ENCODE measurements at regions not wholly inside any gene's neighbourhood (a gene's known extent, or its start where the extent isn't known, plus 50 kb on each side); places are given as distances from the start of the nearest gene placed in this dataset.
A peak's percentile ranks its signal among the peaks of the same experiment; 100 is the strongest.
"Not testable (repeated sequence)": the region's sequence is repeated elsewhere in the genome, so short reads cannot be mapped to it uniquely, and the experiment has no call there.

- no peak for DNase-seq (ENCODE audit: low read depth, low spot score)
Measured at GRCh38 chr12:75674393-75674792, 163.0 kb upstream of the KRR1 start.

- no peak for DNase-seq (ENCODE audit: low read depth, low spot score)
Measured at GRCh38 chr12:75672200-75672599, 160.8 kb upstream of the KRR1 start.

DNA sequence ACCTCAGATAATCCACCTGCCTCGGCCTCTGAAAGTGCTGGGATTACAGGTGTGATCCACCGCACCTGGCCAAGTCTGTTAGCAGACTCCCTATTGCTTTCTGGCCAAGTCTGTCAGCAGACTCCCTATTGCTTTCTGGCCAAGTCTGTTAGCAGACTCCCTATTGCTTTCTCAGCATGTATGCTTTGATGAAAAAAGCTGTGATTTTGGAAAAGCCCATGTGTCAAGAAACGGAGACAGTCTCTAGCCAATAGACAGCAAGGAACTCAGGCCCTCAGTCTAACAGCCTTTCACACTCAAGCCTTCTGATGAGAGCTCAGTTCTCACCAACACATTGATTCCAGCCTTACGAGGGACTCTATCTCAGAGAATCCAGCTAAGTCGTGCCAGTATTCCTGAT is 158.8 kb upstream of the KRR1 start:
- DNase-seq (ENCODE audit: low read depth, low spot score), result no peak

DNA sequence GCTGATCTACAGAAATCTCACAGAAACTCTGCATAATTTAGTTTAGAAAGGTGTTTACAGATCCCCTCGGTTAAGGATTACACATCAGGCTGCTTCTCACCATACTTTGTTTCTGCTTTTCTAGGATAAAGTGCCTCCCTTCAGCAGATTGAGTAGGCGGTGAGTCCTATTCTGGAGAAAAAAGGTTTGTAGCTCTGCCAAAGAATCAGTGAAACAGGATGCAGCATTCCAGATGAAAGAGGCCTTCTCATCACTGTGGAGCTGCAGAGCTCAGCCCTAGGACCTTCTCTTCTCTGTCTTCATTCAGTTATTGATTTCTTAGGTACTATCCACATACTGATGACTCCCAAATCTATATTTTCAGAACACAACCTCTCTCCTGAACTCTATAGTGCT is 155.5 kb upstream of the KRR1 start:
- no peak for DNase-seq (ENCODE audit: low read depth, low spot score)

- DNase-seq (ENCODE audit: low read depth, low spot score), result no peak
Measured at GRCh38 chr12:75666126-75666938, 154.9 kb upstream of the KRR1 start.

GRCh38 chr12:75665216-75665615 is 153.8 kb upstream of the KRR1 start:
- DNase-seq (ENCODE audit: low read depth, low spot score), result no peak

DNA sequence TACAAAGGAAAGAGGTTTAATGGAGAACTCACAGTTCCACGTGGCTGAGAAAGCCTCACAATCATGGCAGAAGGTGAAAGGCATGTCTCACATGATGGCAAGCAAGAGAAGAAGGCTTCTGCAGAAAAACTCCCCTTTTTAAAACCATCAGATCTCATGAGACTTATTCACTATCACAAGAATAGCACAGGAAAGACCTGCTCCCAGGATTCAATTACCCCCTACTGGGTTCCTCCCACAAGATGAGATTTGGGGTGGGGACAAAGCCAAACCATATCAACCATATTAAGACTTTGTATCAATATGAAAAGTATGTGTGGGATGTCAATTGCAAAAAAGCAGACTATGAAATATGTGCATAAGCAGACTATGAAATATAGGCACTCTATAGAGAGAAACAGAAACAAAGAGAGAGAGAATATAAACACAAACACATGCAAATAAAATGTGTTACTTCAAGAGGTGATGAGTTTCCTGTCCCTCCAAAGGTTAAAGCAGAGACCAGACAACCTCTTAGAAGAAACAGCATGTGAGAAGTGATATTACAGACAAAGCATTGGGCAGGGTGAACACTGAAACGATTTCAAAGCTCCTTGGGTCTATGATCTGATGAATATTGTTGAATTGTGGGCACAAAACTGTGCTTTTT is 151.2 kb upstream of the KRR1 start:
- no peak for DNase-seq (ENCODE audit: low read depth, low spot score)

DNA sequence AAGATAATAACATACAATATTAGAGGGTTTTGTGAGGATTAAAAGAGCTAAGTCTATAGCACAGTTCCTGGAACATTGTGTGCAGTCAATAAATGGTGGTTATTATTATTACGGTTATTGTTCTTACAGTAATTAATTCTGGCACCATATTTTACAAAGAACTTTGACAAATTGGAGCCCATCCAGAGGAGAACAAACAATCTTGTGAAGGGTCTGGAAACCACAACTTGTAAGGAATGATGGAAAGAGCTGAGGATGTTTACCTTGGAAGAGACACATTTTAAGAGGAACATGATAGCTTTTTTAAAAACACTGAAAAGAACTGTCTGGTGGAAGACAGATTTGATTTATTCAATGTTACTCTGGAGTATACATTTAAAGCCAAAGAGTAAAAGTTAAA is 150.5 kb upstream of the KRR1 start:
- peak; percentile 70 for DNase-seq (ENCODE audit: low read depth, low spot score)

DNA sequence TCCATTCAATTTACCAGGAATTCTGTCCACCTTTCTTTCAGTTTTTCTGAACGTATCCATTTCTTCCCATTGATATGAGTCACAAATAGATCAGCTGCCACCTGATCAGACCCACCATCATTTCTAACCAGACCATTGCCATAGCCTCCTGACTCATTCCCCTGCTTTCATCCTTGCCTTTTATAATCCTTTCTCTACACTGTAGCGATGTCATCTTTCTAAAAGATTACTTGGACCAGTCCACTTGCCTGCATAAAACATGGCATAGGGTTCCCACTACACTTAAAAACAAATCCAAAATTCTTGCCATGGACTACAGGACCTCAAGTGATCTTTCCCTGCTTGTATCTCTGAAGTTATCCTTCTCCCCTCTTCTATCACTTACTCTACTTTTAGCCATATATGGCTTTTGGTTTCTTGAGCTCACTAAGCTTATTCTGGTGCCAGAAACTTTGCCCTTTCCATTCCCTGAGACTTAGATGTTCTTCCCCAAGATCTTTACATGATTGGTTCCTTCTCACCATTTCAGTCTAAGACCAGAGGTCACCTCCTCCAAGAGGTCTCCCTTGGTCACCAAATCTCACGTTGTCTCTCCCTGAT is 149.5 kb upstream of the KRR1 start:
- no peak for DNase-seq (ENCODE audit: low read depth, low spot score)

DNA sequence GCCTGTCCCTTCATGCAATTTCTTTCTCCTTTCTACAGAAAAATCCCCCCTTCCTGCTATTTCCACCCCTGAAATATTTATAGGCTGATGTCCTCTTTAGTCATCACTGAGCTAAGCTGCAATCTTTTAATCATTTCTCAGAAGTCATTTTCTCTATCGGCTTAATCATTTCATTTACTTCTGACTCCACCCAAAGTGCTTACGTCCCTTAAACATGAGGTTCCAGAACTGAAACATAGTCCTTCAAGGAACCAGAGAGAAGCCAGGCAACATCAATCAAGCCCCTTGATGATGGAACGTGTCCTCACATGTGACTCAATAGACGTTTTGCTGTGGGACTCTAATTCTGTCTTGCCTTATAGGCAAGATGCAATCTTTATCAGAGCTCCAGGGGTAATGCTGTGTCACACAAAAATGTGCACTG is 148.7 kb upstream of the KRR1 start:
- no peak for DNase-seq (ENCODE audit: low read depth, low spot score)

- no peak for DNase-seq (ENCODE audit: low read depth, low spot score)
Measured at GRCh38 chr12:75658901-75659823, 147.8 kb upstream of the KRR1 start.

- DNase-seq (ENCODE audit: low read depth, low spot score), result no peak
Measured at GRCh38 chr12:75658286-75658685, 146.9 kb upstream of the KRR1 start.

GRCh38 chr12:75657831-75658230 is 146.4 kb upstream of the KRR1 start:
- DNase-seq (ENCODE audit: low read depth, low spot score), result no peak

DNA sequence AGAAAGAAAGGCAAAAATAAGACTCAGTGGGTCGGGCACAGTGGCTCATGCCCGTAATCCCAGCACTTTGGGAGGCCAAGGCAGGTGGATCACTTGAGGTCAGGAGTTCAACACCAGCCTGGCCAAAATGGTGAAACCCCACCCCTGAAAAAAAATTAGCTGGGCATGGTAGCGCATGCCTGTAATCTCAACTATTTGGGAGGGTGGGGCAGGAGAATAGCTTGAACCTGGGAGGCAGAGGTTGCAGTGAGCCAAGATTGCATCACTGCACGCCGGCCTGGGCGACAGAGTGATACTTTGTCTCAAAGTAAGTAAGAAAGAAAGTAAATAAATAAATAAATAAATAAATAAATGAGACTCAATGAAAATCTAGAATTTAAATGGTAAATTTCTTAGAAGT is 145.9 kb upstream of the KRR1 start:
- not testable (repeated sequence) for DNase-seq (ENCODE audit: low read depth, low spot score)

DNA sequence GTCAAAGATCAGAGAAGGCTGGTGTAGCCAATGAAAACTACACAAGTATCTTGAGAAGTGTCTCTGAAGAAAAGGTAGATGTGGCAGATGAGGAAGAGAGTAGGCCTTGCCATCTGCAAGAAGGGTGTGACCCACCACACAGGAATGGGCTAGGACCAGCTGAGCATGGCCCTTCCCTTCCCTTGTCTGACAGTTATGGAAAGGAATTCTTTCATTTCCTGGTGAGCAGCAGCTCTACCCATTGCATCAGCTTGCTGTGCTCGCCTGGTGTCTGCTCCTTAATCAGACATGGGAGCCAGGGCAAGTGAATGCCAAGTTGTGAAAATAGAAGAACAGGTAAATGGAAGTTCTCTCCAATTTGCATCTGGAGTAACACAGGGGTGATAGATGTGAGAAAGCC is 145.2 kb upstream of the KRR1 start:
- DNase-seq (ENCODE audit: low read depth, low spot score), result no peak

GRCh38 chr12:75656210-75656609 is 144.8 kb upstream of the KRR1 start:
- no peak for DNase-seq (ENCODE audit: low read depth, low spot score)

DNA sequence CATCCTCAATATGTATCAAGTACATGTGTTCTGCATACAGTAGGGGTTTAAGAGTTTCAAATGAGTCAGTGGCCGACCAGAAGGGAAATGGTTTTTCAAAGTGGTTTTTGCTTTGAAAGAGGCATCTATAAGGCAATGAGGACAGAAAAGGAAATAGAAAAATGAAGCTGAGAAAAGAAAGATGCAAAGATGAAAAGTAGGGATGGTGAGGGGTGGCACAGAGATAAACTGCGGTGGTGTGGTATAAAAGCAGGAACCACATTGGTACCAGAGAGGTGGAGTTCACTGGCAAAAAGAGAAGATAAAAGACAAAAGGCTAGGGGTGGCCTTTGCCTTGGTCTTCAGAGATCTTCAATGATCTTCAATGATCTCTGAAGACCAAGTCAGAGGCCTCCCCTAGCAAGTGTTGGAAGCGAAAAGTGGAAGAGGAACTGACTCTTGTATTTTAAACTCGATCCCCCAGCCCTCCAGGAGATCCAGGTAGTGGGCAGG is 144.0 kb upstream of the KRR1 start:
- no peak for DNase-seq (ENCODE audit: low read depth, low spot score)

- no peak for DNase-seq (ENCODE audit: low read depth, low spot score)
Measured at GRCh38 chr12:75651342-75651695, 139.9 kb upstream of the KRR1 start.

DNA sequence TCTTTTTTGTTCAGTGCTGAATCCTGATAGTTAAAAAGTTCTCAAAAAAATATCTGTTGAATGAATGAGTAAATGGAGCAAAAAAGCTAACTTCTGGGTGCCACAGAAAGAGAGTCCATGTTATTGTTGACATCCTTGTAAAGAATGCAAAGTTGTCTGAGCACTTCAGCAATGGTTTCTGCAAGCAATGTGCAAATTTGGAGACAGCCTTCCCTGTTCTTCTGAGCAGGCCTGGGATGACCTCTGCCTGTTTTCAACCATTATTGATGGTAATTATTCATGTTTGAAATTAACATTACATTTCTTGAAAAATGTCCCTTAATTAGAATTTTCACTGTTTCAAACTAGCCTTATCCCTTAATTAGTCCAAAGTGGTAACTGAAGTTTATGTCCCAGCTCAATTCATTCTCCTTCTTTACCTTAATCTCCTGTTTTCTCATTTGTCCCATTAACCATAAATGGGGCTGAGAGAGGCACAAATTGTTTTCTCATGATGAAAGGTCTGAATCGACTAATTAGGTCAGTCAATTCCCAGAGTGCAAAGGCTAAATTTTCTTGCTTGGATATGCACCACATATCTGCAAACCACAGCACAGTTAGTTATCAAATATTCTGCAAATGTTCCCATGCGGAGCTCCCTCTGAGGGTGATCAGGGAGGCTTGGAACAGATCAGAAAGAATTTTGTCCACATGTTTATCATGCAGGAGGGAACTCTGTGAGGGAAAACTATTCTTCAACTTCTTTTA is 139.4 kb upstream of the KRR1 start:
- no peak for DNase-seq (ENCODE audit: low read depth, low spot score)

DNA sequence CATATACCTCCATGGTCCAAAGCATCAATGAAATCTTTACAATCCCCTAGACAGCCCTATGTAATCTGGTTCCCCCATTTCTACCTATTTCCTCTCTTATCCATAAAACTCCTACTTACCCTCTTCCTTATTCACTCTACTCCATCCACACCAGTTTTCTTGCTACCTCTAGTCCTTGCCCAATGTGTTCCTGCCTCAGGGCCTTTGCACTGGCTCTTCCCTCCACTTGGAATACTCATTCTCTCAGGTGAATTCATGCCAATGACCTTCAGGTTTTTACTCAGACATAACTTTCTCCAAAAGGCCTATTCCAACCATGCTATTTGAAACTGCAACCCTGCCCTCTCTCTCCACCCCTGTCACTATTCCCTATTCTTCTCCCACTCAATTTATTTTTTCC is 138.7 kb upstream of the KRR1 start:
- DNase-seq (ENCODE audit: low read depth, low spot score), result no peak

GRCh38 chr12:75648856-75649255 is 137.4 kb upstream of the KRR1 start:
- DNase-seq (ENCODE audit: low read depth, low spot score), result no peak
